Astrocyte (in vitro differentiated cells and primary cell): ENCODE measurements at regions not wholly inside any gene's neighbourhood (a gene's known extent, or its start where the extent isn't known, plus 50 kb on each side); places are given as distances from the start of the nearest gene placed in this dataset.

Experiments used
- DNase-seq: peaks from one replicate; pipeline ENCODE4 v3.0.0-alpha.2; 2010; ENCODE audit warnings: low read depth
- FAIRE-seq: peaks from 2 replicates; lab custom pipeline; 2011; peaks lifted over from hg19 to GRCh38; lab: Jason Lieb, UNC
- H2AFZ ChIP-seq: 2 replicates; pipeline ENCODE4 v1.6.0; 2012; ENCODE audit warnings: low read depth, low read length, inconsistent platforms
- H3K27ac ChIP-seq: 2 replicates; pipeline ENCODE4 v1.5.1; 2011; ENCODE audit warnings: low read depth, low read length, inconsistent platforms
- H3K27me3 ChIP-seq: 2 replicates; pipeline ENCODE4 v1.6.0; 2011; ENCODE audit warnings: low read length, inconsistent platforms; ENCODE audit not compliant: insufficient read depth
- H3K36me3 ChIP-seq: 2 replicates; pipeline ENCODE4 v1.5.1; 2011; ENCODE audit warnings: low read length, inconsistent platforms; ENCODE audit not compliant: insufficient read depth
- H3K4me1 ChIP-seq: 2 replicates; pipeline ENCODE4 v1.5.1; 2011; ENCODE audit warnings: low read length, inconsistent platforms; ENCODE audit not compliant: insufficient read depth
- H3K4me2 ChIP-seq: 2 replicates; pipeline ENCODE4 v1.6.0; 2012; ENCODE audit warnings: low read length, inconsistent platforms
- H3K4me3 ChIP-seq: 2 replicates; pipeline ENCODE4 v1.5.1; 2011; ENCODE audit warnings: low read depth, mild to moderate bottlenecking, low read length, inconsistent platforms; ENCODE audit not compliant: insufficient read depth
- H3K79me2 ChIP-seq: 2 replicates; pipeline ENCODE4 v1.6.0; 2012; ENCODE audit warnings: mild to moderate bottlenecking, low read length, inconsistent platforms; ENCODE audit not compliant: insufficient read depth
- H3K9ac ChIP-seq: 2 replicates; pipeline ENCODE4 v1.6.0; 2012; ENCODE audit warnings: mild to moderate bottlenecking, low read length, inconsistent platforms
- H3K9me3 ChIP-seq: 2 replicates; pipeline ENCODE4 v1.5.1; 2012; ENCODE audit warnings: low read depth, mild to moderate bottlenecking, low read length, inconsistent platforms; ENCODE audit not compliant: insufficient read depth
- H4K20me1 ChIP-seq: 2 replicates; pipeline ENCODE4 v1.6.0; 2012; ENCODE audit warnings: low read length, inconsistent platforms; ENCODE audit not compliant: insufficient read depth
- H3K27ac Mint-ChIP-seq: one replicate; pipeline ENCODE4 v1.8.0; 2021; ENCODE audit warnings: mild to moderate bottlenecking, mixed read lengths; ENCODE audit not compliant: unreplicated experiment
- H3K27me3 Mint-ChIP-seq: one replicate; pipeline ENCODE4 v1.8.0; 2021; ENCODE audit warnings: low read depth, mixed read lengths; ENCODE audit not compliant: unreplicated experiment
- H3K36me3 Mint-ChIP-seq: one replicate; pipeline ENCODE4 v1.8.0; 2021; ENCODE audit warnings: low read depth, mixed read lengths; ENCODE audit not compliant: unreplicated experiment
- H3K4me1 Mint-ChIP-seq: one replicate; pipeline ENCODE4 v1.8.0; 2021; ENCODE audit warnings: low read depth, mixed read lengths; ENCODE audit not compliant: unreplicated experiment
- H3K4me3 Mint-ChIP-seq: one replicate; pipeline ENCODE4 v1.8.0; 2021; ENCODE audit warnings: mild to moderate bottlenecking, moderate library complexity, mixed read lengths; ENCODE audit not compliant: unreplicated experiment
- H3K9me3 Mint-ChIP-seq: one replicate; pipeline ENCODE4 v1.8.0; 2021; ENCODE audit warnings: mild to moderate bottlenecking, mixed read lengths; ENCODE audit not compliant: unreplicated experiment
- CTCF ChIP-seq: IDR thresholded peaks from 2 replicates; pipeline ENCODE4 v1.5.1; 2011; ENCODE audit warnings: low read depth, mild to moderate bottlenecking, inconsistent platforms, low read length, moderate library complexity; ENCODE audit not compliant: insufficient read depth
- EZH2 ChIP-seq: IDR thresholded peaks from 2 replicates; pipeline ENCODE4 v1.6.1; 2012; ENCODE audit warnings: mild to moderate bottlenecking, low read length, inconsistent platforms; ENCODE audit not compliant: insufficient read depth

GRCh38 chr6:44004625-44005506, 122.4 kb downstream of the MRPL14 start:
- H3K9ac ChIP-seq, result no peak overlapping the region
- H3K27ac ChIP-seq, result no peak overlapping the region
- DNase-seq, result no peak
- no peaks in the 10 kb centered on the region for H3K9me3 ChIP-seq
- no peak for FAIRE-seq
- H3K4me2 ChIP-seq, result no peak overlapping the region
- peaks cover 7% of the 10 kb centered on the region for H3K27me3 Mint-ChIP-seq
- H3K36me3 ChIP-seq, result no peaks in the 10 kb centered on the region
- H3K36me3 Mint-ChIP-seq, result no peaks in the 10 kb centered on the region
- H4K20me1 ChIP-seq, result no peaks in the 10 kb centered on the region
- H3K4me3 ChIP-seq, result no peak overlapping the region
- H2AFZ ChIP-seq, result no peak overlapping the region
- H3K4me1 Mint-ChIP-seq, result peaks cover 22% of the 10 kb centered on the region
- TF ChIP-seq CTCF, result no peak
- TF ChIP-seq EZH2, result no peak
- H3K27me3 ChIP-seq, result no peaks in the 10 kb centered on the region
- no peaks in the 10 kb centered on the region for H3K79me2 ChIP-seq
- H3K4me3 Mint-ChIP-seq, result no peak overlapping the region
- peaks cover 31% of the 10 kb centered on the region for H3K4me1 ChIP-seq
- no peak overlapping the region for H3K27ac Mint-ChIP-seq
- H3K9me3 Mint-ChIP-seq, result no peaks in the 10 kb centered on the region

- Histone ChIP-seq H3K4me3 (no peak overlapping the region), H2AFZ (no peak overlapping the region), H3K4me2 (no peak overlapping the region), H3K9me3 (no peaks in the 10 kb centered on the region), H3K4me1 (peaks cover 29% of the 10 kb centered on the region), H3K27me3 (no peaks in the 10 kb centered on the region), H3K79me2 (no peaks in the 10 kb centered on the region), H3K27ac (no peak overlapping the region), H3K9ac (no peak overlapping the region), H3K36me3 (no peaks in the 10 kb centered on the region), H4K20me1 (no peaks in the 10 kb centered on the region)
- no peak for TF ChIP-seq EZH2
- TF ChIP-seq CTCF, result no peak
- Mint-ChIP-seq H3K9me3 (no peaks in the 10 kb centered on the region), H3K4me1 (peaks cover 21% of the 10 kb centered on the region), H3K36me3 (no peaks in the 10 kb centered on the region), H3K27ac (no peak overlapping the region), H3K4me3 (peak overlapping the region; percentile 54), H3K27me3 (peaks cover 7% of the 10 kb centered on the region)
- DNase-seq (no peak), FAIRE-seq (no peak)
These were observed 123.1 kb downstream of the MRPL14 start for GRCh38 chr6:44004136-44004535.
